ENCODE measurements at regions not wholly inside any gene's neighbourhood (a gene's known extent, or its start where the extent isn't known, plus 50 kb on each side); places are given as distances from the start of the nearest gene placed in this dataset.

DNA sequence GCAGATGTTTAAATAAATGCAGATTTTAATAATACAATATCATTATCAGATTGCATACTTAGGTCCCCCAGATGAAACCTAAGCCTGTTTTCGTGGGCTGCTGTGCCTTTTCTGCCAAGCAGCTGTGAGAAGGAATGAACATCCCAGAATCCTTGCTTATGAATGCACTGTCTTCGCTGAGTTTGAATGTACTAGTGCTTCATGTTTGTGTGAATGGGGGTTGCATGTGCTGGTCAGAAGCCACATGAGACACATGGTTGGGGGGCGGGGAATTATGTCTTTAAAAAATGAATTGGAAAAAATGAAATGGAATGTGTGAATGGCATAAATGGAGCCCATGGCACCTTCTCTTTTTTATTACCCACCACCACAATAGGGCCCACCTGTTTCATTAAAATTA lies 125.4 kb upstream of the HSD17B12 start:
- POLR2A ChIA-PET (ENCODE audit: unreplicated experiment): no interaction called here

More for the DNA sequence above, 125.4 kb upstream of the HSD17B12 start:
- Histone ChIP-seq H3K79me1 (ENCODE audit: low read depth in 1 of 2, low read length in 2 of 2) (no peaks in the 10 kb centered on the region), H3K9me1 (ENCODE audit: insufficient read depth, low read length) (no peaks in the 10 kb centered on the region), H3K4ac (ENCODE audit: low read depth, low read length) (no peak overlapping the region), H4K20me1 (ENCODE audit: insufficient read depth, low read length) (no peaks in the 10 kb centered on the region), H2AK9ac (replicated peaks; ENCODE audit: low read depth, low read length, poor library complexity) (no peak overlapping the region), H2BK20ac (ENCODE audit: low read depth, low read length) (no peak overlapping the region), H3K56ac (ENCODE audit: extremely low read depth, insufficient read depth, low read length) (no peak overlapping the region), H2AFZ (replicated peaks; ENCODE audit: low read length, poor library complexity) (no peak overlapping the region), H2BK15ac (ENCODE audit: low read depth, low read length) (no peak overlapping the region), H3K4me3 (ENCODE audit: insufficient read depth, low read depth, low read length) (no peak overlapping the region), H3K27me3 (ENCODE audit: control insufficient read depth, insufficient read depth, low read length) (peaks cover 64% of the 10 kb centered on the region), H3K4me1 (ENCODE audit: control insufficient read depth, insufficient read depth, low read length) (no peaks in the 10 kb centered on the region), H3K4me2 (ENCODE audit: low read depth, low read length) (no peak overlapping the region), H4K91ac (ENCODE audit: insufficient read depth, low read depth, low read length) (no peak overlapping the region), H3K36me3 (ENCODE audit: control insufficient read depth, insufficient read depth, low read length) (no peaks in the 10 kb centered on the region), H3K27ac (ENCODE audit: insufficient read depth, low read length) (no peak overlapping the region), H4K5ac (ENCODE audit: low read depth, low read length) (no peak overlapping the region), H3K23ac (ENCODE audit: low read depth, low read length) (no peak overlapping the region), H2BK120ac (ENCODE audit: low read depth, low read length) (no peak overlapping the region), H2AK5ac (ENCODE audit: low read depth, low read length) (no peak overlapping the region), H3K18ac (ENCODE audit: low read depth, low read length) (no peak overlapping the region), H3K9ac (ENCODE audit: low read depth, low read length) (no peak overlapping the region), H2BK5ac (ENCODE audit: low read depth, low read length, poor library complexity, severe bottlenecking) (no peak overlapping the region), H3K14ac (replicated peaks; ENCODE audit: low read depth, low read length) (no peak overlapping the region), H3K9me3 (ENCODE audit: control insufficient read depth, insufficient read depth, low read length) (no peaks in the 10 kb centered on the region), H4K8ac (ENCODE audit: low read depth in 2 of 2, low read length in 2 of 2) (no peak overlapping the region)
- DNase-seq: no peak
- dilution Hi-C loops (cut with HindIII; ENCODE audit: low sequenced_read_pairs, unreplicated experiment) (no loop called here), in situ Hi-C loops (cut with MboI; ENCODE audit: low sequenced_read_pairs) (no loop called here), intact Hi-C loops (cut with micrococcal nuclease) (no loop called here)
- 14% methylated on average over 1 of the region's 3 CpGs; no CpG with 5 or more reads in 1 of the 2 experiments for WGBS, 2 experiments (ENCODE audit: extremely low coverage in 2 of 2, insufficient read length in 1 of 2)
- ATAC-seq (ENCODE audit: low read depth): no peak
- TF ChIP-seq MAZ (IDR thresholded peaks at IDR 0.05; ENCODE audit: borderline replicate concordance, low read depth, low read length): no peak
- TF ChIP-seq RAD21 (IDR thresholded peaks at IDR 0.05; ENCODE audit: low read length): no peak
- TF ChIP-seq CEBPB (IDR thresholded peaks at IDR 0.05; ENCODE audit: low read depth, low read length): no peak
- no peak for TF ChIP-seq RCOR1 (IDR thresholded peaks at IDR 0.05; ENCODE audit: insufficient replicate concordance, low read length)
- TF ChIP-seq POLR2A (IDR thresholded peaks at IDR 0.05; ENCODE audit: low read depth, low read length): no peak
- no peak for TF ChIP-seq NFE2L2 (IDR thresholded peaks at IDR 0.05; ENCODE audit: low read depth, low read length)
- TF ChIP-seq SMC3 (IDR thresholded peaks at IDR 0.05; ENCODE audit: low read depth, low read length): no peak
- TF ChIP-seq RFX5 (IDR thresholded peaks at IDR 0.05; ENCODE audit: low read depth, low read length): no peak
- no peak for TF ChIP-seq MXI1 (IDR thresholded peaks at IDR 0.05; ENCODE audit: borderline replicate concordance, low read depth, low read length)
- BruUV-seq (replicated peaks): no TSS peak
- CTCF ChIA-PET: interaction anchor here (0.7 kb wide), 1 partner anchor 488 kb away, joined by 3 read pairs; no protein-coding TSS in a partner anchor

All from IMR-90 (cell line).